GM10266 (cell line): ENCODE measurements at regions not wholly inside any gene's neighbourhood (a gene's known extent, or its start where the extent isn't known, plus 50 kb on each side); places are given as distances from the start of the nearest gene placed in this dataset.

Source experiments
- DNase-seq: peaks from one replicate; pipeline ENCODE4 v3.0.0; 2012; ENCODE audit errors: extremely low spot score
- CTCF ChIP-seq: IDR thresholded peaks from 2 replicates; pipeline ENCODE4 v1.5.1; 2012; ENCODE audit warnings: mild to moderate bottlenecking, low read depth; ENCODE audit not compliant: control insufficient read depth, insufficient read depth; ENCODE audit errors: missing control alignments

- DNase-seq: no peak
- TF ChIP-seq CTCF: no peak
Measured at GRCh38 chr10:128973221-128973620, 493.8 kb upstream of the MGMT start.

- TF ChIP-seq CTCF: no peak
- DNase-seq: no peak
Measured at GRCh38 chr10:128976856-128977255, 490.2 kb upstream of the MGMT start.

GRCh38 chr10:128978211-128978610, 488.8 kb upstream of the MGMT start:
- TF ChIP-seq CTCF: no peak
- DNase-seq: no peak

- DNase-seq: no peak
- no peak for TF ChIP-seq CTCF
Measured at GRCh38 chr10:128979405-128979804, 487.6 kb upstream of the MGMT start.

GRCh38 chr10:128981251-128981650, 485.8 kb upstream of the MGMT start:
- TF ChIP-seq CTCF: no peak
- no peak for DNase-seq

- DNase-seq: no peak
- TF ChIP-seq CTCF: no peak
Measured at GRCh38 chr10:128981881-128982615, 485.0 kb upstream of the MGMT start.

- no peak for TF ChIP-seq CTCF
- no peak for DNase-seq
Measured at GRCh38 chr10:128982616-128982915, 484.5 kb upstream of the MGMT start.
